Inferior parietal cortex (tissue), 1 donor: ENCODE measurements at regions not wholly inside any gene's neighbourhood (a gene's known extent, or its start where the extent isn't known, plus 50 kb on each side); places are given as distances from the start of the nearest gene placed in this dataset.
"Not testable (repeated sequence)": the region's sequence is repeated elsewhere in the genome, so short reads cannot be mapped to it uniquely, and the experiment has no call there.

Experiments
- DNase-seq: peaks from one replicate; pipeline ENCODE4 v3.0.0-alpha.2; 2016; ENCODE audit errors: extremely low spot score

DNA sequence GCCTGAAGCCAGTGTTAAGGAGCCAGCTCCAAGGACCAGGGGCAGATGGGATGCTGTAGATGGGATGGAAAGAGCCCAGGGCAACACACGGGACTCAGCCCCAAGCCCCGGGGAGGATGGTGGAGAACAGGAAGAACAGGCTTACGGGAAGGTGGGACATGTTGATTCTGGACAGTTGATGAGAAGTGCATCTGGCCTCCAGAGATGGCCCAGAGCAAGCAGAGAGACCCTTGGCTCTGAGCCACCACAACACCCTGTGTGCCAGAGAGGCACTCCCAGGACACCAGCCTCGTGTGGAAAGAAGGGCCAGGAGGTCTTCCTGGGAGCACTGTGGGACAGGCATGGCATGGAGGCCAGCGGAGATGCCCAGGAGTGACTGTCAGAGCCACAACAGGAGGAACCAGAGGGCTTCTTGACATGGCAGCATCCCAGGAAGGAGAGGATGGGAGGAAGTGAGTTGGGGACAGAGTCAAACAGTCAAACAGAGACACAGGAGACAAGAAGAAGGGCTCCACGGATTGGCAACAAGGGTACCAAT, 156.3 kb upstream of the MVB12B start:
- DNase-seq = no peak

DNA sequence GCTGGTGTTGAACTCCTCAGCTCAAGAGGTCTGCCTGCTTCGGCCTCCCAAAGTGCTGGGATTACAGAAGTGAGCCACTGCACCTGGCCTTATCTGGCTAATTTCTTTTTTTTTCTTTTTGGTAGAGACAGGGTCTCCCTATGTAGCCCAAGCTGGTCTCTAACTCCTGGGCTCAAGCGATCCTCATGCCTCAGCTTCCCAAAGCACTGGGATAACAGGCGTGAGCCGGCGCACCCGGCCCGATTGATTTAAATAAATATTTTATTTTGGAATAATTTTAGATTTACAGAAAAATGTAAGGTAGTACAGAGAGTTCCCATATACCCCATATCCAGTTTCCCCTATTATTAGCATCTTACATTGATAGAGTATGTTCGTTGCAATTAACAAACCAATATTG, 155.0 kb upstream of the MVB12B start:
- no peak for DNase-seq

DNA sequence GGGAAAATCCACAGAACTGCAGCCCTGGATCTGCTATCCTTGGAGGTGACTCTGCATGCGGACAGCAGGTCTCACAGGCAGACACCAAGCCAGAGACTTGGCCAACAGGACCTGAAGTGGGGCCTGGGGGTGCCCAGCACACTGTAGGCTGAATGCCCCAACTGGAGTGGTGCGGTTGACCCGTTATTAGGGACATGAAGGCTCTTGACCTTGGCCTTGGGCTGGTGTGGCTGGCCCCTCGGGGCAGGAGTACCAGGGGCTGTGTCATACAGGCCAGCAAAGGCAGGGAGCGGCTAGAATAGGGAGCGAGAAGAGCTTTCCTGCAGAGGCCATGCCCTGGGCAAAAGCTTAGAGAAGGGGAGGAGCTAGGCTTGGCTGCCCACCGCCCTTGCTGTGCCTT, 153.2 kb upstream of the MVB12B start:
- DNase-seq = no peak

DNA sequence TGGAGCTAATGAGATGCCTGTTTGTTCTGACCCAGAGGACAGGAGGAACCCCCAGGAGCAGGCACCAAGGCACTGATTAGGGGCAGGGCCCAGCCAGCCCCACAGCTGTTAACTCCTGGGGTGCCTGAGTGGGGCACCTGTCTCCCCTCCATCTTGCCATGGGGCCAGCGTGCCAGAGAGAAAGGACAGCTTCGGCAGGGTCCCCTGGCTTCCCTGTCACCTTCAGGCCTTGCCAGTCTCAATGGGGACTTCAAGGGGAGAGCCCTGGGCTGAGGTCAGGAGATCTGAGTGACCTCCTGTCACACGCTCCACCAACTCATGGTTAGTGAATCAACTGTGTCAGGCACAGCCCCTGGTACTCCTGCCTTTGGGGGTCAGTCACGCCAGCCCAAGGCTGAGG, 152.7 kb upstream of the MVB12B start:
- no peak for DNase-seq

DNA sequence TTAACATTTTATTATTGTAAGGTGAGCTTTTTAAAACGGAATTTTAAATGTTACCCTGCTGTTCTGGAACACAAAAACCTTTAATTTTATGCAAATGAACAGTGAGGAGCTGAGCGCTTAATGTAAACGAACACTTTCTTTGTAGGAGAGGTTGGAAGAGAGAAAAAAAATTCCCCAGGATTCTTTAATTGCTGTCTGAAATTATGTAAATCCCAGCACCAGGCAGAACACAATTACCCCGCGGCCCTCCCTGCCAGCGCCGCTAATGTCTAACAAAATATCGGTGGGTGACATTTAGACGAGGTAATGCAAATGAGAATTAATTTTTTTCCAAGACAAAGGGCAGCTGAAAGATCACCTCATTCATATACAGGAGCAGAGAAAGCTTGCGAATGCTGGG, 143.4 kb upstream of the MVB12B start:
- DNase-seq = no peak

DNA sequence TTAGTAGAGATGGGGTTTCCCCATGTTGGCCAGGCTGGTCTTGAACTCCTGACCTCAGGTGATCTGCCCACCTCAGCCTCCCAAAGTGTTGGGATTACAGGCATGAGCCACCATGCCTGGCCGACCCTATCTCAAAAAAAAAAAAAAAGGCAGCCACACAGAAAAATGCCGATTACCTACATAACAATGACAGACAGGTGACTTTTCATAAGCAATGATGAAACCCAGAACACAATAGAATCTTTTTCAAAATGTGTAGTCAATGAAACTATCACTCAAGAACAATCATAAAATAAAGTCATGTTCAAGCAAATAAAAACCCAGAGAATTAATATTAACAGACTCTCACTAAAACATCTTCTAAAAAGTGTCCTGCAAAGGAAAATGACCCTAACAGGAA, 135.6 kb upstream of the MVB12B start:
- not testable (repeated sequence) for DNase-seq

DNA sequence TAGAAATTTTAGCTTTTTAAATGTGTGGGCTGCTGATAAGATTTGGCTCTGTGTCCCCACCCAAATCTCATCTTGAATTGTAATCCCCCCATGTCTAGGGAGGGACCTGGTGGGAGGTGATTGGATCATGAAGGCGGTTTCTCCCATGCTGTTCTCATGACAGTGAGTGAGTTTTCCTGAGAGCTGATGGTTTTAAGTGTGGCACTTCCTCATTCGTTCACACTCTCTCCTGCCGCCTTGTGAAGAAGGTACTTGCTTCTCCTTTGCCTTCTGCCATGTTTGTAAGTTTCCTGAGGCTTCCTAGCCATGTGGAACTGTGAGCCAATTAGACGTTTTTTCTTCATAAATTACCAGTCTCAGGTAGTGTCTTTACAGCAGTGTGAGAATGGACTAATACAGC, 127.8 kb upstream of the MVB12B start:
- no peak for DNase-seq

DNA sequence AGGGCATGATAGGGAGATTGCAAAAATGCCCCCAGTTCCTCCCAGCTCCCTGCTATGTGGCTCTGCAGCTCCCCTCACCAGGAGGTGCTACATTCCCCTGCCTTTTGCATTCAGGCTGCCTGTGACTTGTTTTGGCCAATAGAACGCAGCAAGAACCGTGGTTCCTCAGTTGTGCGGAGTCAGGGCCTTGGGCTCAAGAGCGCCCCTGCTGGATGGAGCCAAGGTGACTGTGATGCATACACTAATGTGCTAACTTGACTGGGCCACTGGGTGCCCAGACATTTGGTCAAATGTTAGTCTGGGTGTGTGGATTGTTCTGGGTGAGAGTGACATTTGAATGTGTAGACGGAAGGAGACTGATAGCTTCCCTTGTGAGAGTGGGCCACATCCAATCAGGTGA, 123.3 kb upstream of the MVB12B start:
- DNase-seq = no peak

DNA sequence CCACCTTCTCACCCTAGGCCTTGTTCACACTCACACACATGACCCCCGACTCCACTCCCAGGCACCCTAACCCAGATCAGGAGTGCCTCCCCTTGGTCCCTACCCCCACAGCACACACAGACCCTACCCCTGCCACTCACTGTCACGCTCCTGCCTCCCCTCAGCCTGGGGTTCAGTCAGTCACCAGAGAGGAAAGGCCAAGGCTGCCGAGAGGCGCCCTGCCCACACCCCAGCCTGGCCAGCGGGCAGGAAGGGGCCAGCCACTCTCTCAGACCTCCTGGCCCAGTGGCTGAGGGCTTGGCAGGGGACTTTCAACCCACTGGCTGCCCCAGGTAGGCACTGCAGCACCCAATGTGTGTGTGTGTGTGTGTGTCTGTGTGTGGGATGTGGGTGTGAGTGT, 122.4 kb upstream of the MVB12B start:
- DNase-seq = no peak

DNA sequence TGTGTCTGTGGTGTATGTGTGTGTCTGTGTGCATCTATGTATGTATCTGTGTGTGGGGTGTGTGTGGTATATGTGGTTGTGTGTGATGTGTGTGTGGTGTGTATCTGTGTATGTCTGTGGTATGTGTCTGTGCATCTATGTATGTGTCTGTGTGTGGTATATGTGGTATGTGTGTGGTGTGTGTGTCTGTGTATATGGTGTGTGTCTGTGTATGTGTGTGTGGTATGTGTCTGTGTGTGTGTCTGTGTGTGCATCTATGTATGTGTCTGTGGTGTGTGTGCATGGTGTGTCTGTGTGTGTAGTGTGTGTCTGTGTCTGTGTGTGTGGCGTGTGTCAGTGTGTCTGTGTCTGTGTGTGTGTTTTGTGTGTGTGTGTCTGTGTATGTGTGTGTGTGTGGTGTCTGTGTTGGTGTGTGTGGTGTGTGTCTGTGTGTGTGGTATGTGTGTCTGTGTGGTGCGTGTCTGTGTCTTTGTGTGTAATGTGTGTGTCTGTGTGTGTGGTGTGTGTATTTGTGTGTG, 121.9 kb upstream of the MVB12B start:
- DNase-seq = no peak

DNA sequence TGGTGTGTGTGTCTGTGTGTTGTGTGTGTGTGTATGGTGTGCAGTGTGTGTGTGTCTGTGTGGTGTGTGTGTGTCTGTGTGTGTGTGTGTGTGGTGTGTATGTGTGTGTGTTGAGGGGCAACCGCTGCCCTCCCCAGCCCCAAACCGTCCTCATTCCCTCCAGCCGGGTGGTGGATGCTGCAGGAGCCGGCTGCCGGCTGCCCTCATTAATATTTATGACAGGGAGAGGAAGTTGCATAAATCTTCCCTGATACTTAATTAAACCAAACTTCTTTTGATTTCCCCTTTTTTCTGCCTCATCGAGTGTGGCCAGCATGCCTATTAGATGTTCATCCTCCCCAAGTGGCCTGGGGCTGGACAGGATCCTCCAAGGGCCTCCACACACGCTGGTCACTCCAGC, 121.4 kb upstream of the MVB12B start:
- DNase-seq = no peak

DNA sequence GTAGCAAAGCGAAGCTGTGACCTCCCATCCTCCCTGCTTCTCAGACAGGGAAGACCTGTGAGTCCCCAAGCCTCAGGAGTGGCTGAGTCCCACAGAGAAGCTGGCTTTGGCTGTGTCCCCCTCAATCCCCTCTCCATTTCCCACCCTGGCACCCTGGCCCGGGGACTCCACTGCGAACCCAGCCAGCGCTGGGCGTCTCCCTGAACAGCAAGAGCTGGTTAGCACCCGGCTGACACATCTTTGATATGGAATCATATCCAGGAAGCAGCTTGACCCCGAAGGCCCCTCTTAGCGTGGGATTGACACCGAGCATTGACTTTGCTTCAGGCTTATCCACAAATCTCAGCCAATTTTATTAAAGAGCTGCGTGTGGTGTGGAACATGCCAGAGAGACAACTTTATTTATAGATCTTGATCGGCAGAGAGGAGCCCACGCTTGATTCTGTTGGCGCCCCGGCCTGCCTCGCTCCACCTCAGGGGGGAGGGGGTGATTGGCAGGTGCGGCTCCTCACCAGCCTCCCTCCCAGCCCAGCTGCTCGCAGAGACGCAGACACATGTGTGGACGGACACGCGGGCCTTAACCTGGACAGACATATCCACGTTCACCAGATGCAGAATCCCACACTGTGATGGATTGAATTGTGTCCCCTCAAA, 120.7 kb upstream of the MVB12B start:
- no peak for DNase-seq

DNA sequence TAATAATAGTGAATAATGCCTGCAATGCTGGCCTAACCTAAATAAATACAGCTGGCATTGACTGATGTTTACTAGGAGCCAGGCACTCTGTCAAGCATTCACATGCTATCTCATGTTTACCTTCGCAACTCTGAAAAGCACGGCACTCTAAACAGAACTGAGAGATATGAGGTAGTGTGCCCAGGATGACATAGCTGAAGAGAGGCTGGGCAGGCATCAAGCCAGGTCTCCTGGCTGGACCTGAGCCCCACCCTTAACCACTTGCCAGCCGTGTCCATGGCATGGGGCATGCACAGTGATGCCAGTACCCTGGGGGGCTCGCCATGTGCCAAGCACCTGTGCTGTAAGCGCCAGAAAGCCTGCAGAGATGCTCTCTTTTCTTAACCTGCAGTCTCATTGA, 119.4 kb upstream of the MVB12B start:
- no peak for DNase-seq

DNA sequence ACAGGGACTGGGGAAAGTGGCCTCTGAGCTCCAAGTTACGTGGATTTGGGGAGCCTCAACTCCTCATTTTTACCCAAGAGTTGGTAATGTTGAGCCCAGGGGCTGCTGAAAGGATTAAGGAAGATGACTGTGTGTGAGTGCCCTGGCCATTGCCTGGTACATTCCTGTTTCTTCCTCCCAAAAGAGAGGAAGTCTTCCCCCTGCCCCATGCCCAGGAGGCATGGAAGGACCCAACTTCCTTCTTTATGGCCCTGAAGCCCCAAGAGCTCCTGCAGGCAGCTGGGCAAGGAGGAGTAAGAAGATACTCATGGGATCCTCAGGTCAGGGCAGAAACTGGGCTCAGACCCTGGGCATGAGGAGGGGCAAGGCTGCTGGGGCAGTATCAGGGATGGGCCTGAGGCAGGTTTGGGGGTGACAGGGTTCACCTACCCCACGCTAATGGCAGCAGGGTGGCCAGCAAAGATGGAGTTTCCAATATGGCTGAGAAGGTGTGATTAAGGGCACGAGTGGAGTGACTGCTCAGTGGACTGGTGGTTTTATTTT, 118.3 kb upstream of the MVB12B start:
- DNase-seq = no peak

DNA sequence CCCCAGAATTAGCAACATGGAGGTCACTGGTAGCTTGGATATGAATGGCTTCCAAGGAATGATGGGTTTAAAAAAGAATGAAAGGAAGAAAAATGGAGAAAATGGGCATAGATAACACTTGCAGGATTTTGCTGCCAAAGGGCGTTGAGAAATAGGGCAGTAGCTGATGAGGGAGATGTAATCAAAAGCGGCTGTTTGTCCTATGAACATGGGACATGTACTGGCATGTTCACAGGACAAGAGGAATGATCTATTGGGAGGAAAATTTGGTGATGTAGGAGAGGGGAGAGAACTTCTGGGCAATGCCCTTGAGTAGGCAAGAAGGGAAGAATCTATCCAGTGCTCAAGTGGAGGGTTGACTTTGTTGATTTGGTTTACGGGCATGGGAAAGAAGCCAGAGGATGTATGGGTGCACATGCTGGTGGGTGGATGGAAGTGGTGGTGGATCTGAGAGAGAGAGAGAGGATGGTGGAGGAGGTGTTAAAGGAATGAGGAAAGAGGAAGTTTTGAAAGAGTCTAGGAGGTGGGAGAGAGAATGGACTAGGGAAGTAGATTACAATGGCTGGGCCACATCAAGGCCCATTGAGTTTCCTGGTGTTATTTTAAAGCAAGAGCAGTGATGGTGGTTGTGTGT, 115.1 kb upstream of the MVB12B start:
- no peak for DNase-seq

DNA sequence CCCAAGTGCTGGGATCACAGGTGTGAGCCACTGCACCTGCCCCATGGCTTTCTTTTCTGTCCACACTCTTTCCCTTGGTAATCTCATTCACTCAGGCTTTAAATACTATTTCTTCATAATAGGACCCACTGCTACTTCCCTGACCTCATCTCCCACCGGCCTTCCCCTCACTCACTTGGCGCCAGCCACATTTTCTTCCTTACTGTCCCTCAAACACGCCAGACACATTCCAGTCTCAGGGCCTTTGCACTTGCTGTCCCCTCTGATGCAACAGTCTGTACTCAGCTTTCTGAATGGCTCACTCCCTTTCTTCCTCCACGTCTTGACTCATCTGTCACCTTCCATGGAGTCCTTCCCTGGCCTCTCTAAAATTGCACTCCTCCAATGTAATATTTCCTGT, 111.1 kb upstream of the MVB12B start:
- DNase-seq = no peak

DNA sequence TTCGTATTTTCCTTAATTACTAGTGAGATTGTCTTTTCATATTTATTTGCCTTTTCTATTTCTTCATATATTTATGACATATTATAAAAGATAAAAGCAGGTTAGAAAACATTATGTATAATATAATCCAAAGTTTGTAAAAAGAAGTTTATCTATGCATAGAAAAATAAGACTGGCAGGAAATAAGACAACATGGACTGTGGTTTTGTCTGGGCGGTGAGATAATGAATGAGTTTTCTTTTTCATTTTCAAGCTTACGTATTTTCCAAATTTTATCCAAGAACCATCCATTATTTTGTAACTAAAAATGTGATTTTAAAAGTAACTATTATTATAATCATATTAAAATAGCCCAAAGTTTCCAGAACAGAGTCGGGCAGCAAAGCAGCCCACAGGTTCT, 109.8 kb upstream of the MVB12B start:
- no peak for DNase-seq

DNA sequence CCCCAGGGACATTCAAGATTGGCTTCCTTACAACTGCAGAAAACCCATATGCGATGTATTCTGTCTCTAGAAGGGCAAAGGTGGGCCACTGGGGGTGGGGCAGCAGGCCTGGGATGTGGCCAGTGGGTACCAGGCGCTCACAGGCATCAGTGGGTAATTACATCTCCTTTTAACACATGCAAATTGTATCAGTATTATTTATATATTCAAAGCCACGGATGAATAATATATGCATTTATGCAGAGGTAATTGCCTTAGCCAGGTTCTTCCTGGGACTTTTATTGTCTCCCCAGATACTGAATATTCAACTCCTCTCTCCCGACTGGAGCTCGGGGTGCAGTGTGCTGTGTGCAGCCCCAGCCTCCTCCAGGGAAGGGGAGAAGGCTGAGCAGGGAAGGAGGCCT, 109.4 kb upstream of the MVB12B start:
- no peak for DNase-seq

DNA sequence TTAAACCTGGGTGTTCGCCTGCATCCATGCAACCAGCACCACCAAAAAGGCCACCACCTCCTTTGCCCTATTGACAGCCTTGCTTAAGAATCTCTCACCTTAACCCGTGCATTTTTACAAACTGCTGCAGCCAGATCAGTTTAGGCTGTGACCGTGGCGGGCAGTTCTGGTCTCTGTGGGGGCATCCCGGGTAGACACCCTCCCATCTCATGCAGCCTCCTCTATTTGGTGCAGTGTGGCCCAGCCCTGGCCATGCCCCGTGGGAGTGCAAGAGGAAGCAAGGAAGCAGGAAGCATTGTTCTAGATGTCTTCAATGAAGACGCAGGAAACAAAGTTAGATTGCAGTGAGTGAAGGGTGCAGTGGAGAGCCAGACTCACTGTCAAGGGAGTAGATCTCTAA, 108.8 kb upstream of the MVB12B start:
- DNase-seq = no peak

DNA sequence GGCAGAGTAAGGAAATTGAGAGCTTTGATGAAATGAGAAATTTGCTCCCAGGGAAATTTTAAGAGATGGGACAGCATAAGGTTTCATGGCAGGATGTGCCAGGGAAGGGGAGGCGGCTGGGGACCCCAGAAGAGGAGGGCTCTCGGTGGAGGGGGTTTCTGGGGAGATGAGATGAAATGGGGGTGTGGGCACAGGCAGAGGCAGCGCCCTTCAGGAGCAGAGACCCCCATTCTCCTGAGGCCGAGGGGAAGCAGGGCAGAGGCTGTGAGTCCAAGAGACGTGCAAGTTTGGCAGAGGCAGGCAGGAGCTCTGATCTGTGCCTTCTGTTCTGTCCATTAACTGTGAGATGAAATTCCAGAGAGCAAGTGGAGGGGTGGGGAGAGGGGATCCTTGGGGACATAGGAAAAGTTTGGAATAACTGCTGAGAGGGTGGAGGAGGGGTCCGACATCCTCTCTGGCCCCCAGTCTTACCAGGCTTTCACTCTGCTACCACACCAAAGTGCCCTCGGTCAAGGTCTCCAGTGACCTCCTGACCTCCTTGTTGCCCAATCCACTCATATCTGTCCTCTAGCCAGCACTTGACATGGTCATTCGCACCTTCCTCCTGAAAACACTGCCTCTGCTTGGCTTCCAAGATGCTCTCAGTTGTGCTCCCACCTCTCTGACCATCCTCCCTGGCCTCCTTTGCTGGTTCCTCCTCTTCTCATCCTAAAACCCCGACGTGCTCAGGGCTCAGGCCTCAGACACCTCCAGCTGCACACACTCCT, 108.1 kb upstream of the MVB12B start:
- DNase-seq = no peak

DNA sequence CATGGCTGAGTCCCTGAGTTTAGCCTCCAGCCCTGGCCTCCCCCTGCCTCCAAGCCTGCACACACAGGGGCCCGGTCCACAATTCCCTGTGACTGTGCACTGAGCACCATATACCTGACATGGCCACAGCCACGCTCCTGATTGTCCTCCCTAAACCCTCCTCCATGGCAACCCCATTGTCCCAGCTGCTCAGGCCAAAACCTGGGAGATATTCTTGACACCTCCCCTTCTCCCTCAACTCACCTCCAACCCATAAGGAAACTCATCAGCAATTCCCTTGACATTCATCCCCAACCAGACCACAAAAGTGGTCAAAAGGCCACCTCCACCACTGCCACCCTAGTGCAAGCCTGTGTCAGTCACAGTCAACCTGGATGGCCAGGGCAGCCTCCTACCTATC, 107.5 kb upstream of the MVB12B start:
- DNase-seq = no peak

DNA sequence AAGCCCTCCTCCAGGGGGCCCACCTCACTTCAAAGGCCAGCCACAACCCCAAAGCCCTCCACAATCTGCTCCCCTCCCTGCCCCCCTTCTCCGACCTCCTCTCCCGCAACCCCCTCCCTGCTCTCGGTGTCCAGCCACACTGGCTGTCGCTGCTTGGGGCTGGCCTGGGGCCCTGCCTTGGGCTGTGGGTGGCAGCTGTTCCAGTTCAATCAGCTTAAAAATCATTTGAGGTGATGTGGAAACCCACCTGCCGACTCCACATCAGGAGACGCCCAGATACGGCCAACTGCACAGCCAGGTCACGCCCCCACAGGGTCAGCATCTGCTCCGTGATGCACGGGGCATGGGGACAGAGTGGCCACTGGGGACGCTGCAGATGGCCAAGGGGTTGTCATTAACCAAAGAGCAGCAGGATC, 107.0 kb upstream of the MVB12B start:
- DNase-seq = no peak
